NCI-H2171 (cell line): ENCODE measurements at regions not wholly inside any gene's neighbourhood (a gene's known extent, or its start where the extent isn't known, plus 50 kb on each side); places are given as distances from the start of the nearest gene placed in this dataset.
"Not testable (repeated sequence)": the region's sequence is repeated elsewhere in the genome, so short reads cannot be mapped to it uniquely, and the experiment has no call there.

ENCODE experiments used
- DNase-seq: peaks from one replicate; lab custom pipeline; 2025; lab: John Stamatoyannopoulos, UW

- DNase-seq = no peak
Measured at GRCh38 chr4:11701966-11702725, 273.5 kb upstream of the HS3ST1 start.

- DNase-seq = no peak
Measured at GRCh38 chr4:11700751-11701226, 272.1 kb upstream of the HS3ST1 start.

DNA sequence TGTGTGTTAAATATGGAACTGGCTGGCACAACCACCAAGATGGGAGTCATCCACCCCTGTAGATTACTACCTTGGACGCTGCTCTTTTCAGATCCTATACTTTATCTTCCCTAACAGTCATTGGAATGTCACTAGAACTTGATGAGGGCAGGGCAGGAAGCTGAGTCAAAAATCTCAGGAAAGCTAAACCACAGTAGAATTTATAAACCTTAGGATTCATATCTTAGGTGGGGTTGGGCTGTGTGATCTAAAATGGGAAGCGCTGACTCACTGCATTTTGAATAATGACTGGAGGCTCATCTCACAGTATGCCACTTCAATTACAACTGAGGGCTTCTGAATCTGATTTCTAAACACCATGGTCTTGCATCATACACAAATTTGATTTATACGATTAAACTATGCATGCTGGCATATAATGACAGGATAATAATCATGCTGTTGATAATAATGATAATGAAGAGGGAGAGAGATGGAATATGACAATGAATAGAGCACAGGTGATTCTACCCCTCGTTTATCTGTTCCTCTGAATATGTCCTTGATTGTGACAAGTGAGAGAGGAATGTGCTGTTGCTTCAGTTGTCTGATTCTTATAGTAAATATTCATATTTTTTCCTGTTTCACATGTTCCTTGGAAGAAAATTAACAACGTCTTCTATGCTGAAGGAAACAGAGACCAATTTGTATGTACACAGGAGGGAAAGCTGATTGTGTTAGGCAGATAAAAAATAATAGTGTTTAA is 270.3 kb upstream of the HS3ST1 start:
- no peak for DNase-seq

DNA sequence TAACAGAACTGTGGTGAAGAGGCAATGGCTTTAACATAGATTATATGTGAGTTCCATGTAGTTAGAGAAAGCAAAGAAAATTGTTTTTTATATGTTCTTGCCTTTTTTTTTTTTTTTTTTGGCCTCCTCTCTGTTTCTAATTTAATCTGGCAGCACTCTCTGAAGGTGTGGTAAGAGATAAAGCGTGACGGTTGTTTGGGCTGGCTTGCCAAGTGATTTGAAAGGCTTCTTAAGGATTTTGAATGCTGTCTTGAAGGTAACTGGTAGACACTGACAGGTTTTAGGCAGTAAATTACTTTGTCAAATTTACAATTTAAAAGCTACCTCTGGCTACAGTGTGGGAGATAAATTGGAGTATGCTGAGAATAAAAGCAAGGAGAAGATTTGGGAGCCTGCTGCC is 269.3 kb upstream of the HS3ST1 start:
- no peak for DNase-seq

DNA sequence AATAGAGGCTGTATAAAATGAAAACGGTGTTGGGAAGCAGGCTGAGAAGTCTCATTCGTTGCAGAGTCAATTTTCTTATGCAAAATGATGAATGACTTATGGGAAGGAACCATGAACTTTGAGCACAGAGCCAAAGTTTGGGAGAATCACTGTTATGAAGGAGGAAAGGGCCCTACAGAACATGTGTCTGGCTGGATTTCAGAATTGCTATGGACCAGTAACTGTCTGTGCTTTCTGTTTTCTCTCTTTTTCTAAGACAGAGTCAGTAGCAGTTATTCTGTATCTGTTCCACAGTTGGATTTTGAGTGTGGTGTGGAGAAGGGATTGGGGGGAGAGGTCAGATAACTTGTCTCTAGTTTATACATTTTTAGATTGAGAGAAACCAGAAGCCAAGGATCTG is 265.0 kb upstream of the HS3ST1 start:
- no peak for DNase-seq

DNA sequence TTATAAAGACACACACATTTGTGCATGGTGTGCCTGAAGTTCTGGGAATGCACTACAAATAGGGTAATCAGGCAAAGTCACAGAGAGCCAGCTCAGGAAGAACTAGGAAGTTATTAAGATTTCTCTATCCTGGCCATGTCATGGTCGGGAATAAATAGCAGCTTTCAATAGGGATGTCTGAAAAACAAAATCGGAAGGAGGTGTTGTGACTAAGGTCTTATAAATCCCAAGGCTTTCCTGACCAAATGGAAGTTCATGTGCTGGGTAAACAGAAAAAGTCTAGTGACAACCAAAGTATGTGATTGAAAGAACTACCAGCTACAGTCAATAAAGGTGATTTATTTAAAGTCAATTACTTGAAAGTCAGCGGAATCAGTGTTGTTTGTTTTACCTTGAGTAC is 262.5 kb upstream of the HS3ST1 start:
- DNase-seq = no peak

DNA sequence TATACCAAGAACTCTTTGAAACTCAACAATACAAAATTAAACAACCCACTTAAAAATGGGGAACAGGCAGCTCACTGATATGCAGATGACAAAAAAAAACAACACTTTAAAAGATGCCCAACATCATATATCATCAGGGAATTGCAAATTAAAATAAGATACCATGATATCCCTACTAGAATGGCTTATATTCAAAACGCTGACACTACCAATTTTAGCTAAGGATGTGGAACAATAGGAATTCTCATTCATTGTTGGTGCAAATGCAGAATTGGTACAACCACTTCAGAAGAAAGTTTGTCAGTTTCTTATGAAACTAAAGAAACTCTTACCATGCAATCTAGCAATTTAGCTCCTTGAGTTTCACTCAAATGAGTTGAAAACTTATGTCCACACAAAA is 259.0 kb upstream of the HS3ST1 start:
- no peak for DNase-seq

GRCh38 chr4:11685481-11685880 is 256.8 kb upstream of the HS3ST1 start:
- DNase-seq = no peak

DNA sequence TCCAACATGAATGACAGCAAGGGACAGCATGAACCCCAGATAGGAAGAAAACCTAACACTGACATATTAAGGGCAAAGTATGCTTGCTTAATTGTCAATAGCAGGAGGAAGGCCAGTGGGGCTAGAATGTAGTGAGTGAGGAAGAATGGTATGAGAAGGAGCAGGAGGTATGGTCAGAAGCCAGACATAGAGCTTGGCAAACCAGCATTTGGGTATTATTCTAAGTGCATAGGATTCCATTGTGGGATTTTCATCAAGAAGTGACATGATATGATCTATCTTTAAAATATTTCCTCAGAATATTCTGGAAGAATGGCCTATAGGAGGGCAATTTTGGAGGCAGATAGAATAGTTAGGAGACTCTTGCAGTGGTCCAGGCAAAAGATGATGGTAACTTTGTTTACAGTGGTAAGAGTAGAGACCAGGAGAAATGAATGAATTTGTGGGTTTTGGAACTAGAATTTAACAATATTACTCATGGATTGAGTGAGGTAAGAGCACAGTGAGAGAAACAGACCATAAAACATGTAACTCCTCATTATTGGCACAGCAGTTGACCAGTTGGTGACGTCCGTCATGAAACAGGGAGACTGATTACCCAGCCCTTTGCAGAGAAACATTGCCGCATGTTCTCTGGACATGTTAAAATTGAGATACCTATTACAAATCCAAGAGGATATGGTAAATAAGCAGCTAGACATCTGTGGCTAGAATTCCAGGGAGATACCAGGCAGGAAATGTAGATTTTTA is 246.5 kb upstream of the HS3ST1 start:
- DNase-seq = no peak

DNA sequence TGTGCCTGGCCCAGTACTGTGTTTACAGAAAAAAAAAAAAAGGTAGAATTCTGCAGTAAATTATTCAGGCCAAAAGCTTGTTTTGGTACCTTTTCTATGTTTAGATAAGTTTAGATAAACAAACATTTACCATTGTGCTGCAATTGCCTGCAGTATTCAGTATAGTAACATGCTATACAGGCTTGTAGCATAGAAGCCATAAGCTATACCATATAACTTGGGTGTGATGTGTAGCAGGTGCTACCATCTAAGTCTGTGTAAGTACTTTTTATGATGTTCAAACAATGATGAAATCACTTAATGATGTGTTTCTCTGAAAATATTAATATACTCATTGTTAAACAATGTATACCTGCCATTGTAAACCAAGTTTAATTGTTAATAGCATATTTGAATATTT is 241.6 kb upstream of the HS3ST1 start:
- DNase-seq = no peak

GRCh38 chr4:11669156-11669555 is 240.5 kb upstream of the HS3ST1 start:
- DNase-seq = no peak

GRCh38 chr4:11663114-11663513 is 234.4 kb upstream of the HS3ST1 start:
- DNase-seq = no peak

GRCh38 chr4:11650801-11651596 is 222.3 kb upstream of the HS3ST1 start:
- DNase-seq = no peak

- no peak for DNase-seq
Measured at GRCh38 chr4:11647433-11647832, 218.7 kb upstream of the HS3ST1 start.

DNA sequence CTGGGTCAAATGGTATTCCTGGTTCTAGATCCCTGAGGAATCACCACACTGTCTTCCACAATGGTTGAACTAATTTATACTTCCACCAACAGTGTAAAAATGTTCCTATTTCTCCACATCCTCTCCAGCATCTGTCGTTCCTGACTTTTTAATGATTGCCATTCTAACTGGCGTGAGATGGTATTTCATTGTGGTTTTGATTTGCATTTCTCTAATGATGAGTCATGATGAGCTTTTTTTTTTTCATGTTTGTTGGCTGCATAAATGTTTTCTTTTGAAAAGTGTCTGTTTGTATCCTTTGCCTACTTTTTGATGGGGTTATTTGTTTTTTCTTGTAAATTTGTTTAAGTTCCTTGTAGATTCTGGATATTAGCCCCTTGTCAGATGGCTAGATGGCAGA is 214.4 kb upstream of the HS3ST1 start:
- DNase-seq = not testable (repeated sequence)

GRCh38 chr4:11640584-11640983 is 211.9 kb upstream of the HS3ST1 start:
- DNase-seq = no peak

DNA sequence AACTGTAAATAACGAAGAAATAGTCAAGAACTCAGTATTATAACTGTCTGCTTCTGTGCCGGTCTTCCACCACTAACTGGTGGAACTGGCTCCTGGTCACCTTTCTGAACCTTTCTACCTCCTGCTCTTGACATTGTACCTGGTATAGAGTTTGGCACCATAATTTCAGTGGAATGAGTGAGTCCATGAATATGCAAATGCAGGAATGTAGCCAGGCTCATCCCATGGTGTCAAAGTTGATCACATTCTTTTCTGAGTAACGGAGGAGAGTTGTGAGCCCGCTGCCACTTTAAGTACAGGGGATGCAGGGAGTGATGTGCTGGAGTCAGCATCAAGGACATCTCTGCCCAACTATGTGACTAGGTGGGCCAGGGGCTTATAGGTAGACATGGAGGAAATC is 207.9 kb upstream of the HS3ST1 start:
- DNase-seq = no peak

GRCh38 chr4:11636031-11636430 is 207.3 kb upstream of the HS3ST1 start:
- DNase-seq = no peak

- DNase-seq = no peak
Measured at GRCh38 chr4:11635342-11635741, 206.6 kb upstream of the HS3ST1 start.

DNA sequence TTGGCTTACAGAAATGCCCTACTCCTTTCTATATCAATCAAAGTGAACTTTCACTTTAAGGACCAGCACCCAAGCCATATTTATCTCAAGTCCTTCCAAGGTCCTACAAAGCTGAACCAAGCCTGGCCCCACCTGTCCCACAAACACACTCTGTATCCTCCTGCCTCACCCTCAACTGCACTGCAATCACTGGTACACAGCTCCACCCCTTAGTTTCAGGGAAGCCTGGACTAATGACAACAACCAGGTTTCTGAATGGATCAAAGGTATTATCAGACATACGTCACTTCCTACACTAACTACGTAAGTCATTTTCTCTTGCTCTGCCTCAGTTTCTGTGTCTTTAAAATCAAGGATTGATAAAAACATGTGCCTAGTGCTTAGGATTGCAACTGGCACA is 205.6 kb upstream of the HS3ST1 start:
- DNase-seq = no peak

DNA sequence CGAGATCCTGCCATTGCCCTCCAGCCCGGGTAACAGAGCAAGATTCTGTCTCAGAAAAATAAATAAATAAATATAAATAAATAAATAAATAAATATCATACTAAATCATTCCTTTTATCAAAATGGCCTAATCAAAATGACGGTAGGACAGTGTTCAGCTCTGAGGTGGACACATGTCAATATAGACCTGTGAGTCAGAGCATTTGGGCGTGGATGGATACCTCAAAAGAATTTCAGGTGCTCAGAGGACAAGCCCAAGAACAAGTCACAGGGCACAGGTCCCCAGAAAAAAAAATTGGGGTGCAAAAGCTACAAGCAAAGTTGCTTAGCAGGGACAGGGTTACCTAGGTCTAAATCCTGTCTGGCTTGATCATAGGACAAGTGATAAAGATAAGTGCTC is 204.7 kb upstream of the HS3ST1 start:
- no peak for DNase-seq

DNA sequence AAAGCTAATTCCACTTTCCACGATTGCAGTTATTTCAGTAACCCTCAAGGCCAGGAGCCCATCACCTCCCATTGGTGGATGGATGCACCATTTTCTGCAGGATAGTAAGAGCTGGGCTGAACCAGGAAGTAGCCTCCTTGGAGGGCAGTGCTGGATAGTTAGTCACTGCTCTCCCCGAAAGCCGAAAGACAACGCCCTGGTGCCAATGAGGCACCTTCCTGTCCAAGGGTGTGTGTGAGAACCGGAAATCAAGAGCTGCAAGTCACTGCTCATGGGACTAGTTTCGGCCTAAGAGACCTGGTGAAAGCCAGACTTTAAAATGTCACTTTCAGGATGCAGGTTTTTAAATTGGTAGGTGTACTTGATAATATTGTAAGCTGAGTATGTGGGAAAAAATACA is 203.8 kb upstream of the HS3ST1 start:
- no peak for DNase-seq
